ENCODE measurements at regions not wholly inside any gene's neighbourhood (a gene's known extent, or its start where the extent isn't known, plus 50 kb on each side); places are given as distances from the start of the nearest gene placed in this dataset.

- no peak overlapping the region for H3K14ac ChIP-seq (ENCODE audit: insufficient read depth, low read length)
- no peak overlapping the region for H3K18ac ChIP-seq (ENCODE audit: insufficient read length, low read depth, low read length)
- Mint-ChIP-seq H3K27me3 (ENCODE audit: low read depth) (no peaks in the 10 kb centered on the region), H3K9me3 (peaks cover 9 to 18% of the 10 kb centered on the region in 2 experiments; a peak in 4 of 5 replicates), H3K4me1 (peaks cover 8 to 9% of the 10 kb centered on the region in 2 experiments), H3K27ac (no peak overlapping the region), H3K36me3 (ENCODE audit: insufficient read depth in 1 of 3, low read depth in 3 of 3) (peaks cover 2 to 19% (median 10%) of the 10 kb centered on the region in 3 experiments; a peak in 6 of 7 replicates), H3K4me3 (no peak overlapping the region)
- H3K23ac ChIP-seq (ENCODE audit: insufficient read length, low read depth, low read length), result no peak overlapping the region
- no peaks in the 10 kb centered on the region for H3K9me3 ChIP-seq (ENCODE audit: control insufficient read depth, low read depth, low read length)
- H3K27me3 ChIP-seq (ENCODE audit: insufficient read depth, low read length), result no peaks in the 10 kb centered on the region
- no peak overlapping the region for H3K9ac ChIP-seq (ENCODE audit: extremely low read depth, insufficient read length, low read length)
- no peak overlapping the region for H2BK120ac ChIP-seq (ENCODE audit: low read depth, low read length, poor library complexity, severe bottlenecking)
- no peak overlapping the region for H2BK5ac ChIP-seq (ENCODE audit: insufficient read length, low read length)
- H2BK20ac ChIP-seq (ENCODE audit: low read depth, low read length, poor library complexity, severe bottlenecking), result no peak overlapping the region
- no peak overlapping the region for H2AFZ ChIP-seq (ENCODE audit: low read length)
- no peak for TF ChIP-seq CTCF (conservative IDR thresholded peaks at IDR 0.05)
- H3K4ac ChIP-seq (ENCODE audit: low read depth, low read length), result no peak overlapping the region
- H3K23me2 ChIP-seq (ENCODE audit: insufficient read length, low read depth, low read length, poor library complexity, severe bottlenecking), result no peaks in the 10 kb centered on the region
- H3K27ac ChIP-seq (ENCODE audit: insufficient read length, low read depth, low read length), result no peak overlapping the region
- H4K5ac ChIP-seq (ENCODE audit: insufficient read length, low read depth, low read length), result no peak overlapping the region
- H2BK12ac ChIP-seq (ENCODE audit: insufficient read length, low read depth, low read length), result no peak overlapping the region
- H3K4me2 ChIP-seq (ENCODE audit: insufficient read depth, insufficient read length, low read length), result no peak overlapping the region
- no peak overlapping the region for H4K8ac ChIP-seq (replicated peaks; ENCODE audit: insufficient read length, low read depth, low read length)
- no peaks in the 10 kb centered on the region for H3K79me1 ChIP-seq (ENCODE audit: insufficient read depth, low read depth, low read length, poor library complexity, severe bottlenecking)
- no peak overlapping the region for H4K91ac ChIP-seq (ENCODE audit: insufficient read length, low read depth, low read length)
- H2BK15ac ChIP-seq (ENCODE audit: low read depth, low read length), result no peak overlapping the region
- no peaks in the 10 kb centered on the region for H4K20me1 ChIP-seq (ENCODE audit: control insufficient read depth, insufficient read depth, insufficient read length)
- H2AK5ac ChIP-seq (ENCODE audit: insufficient read length, low read length), result no peak overlapping the region
- peaks cover 4% of the 10 kb centered on the region; the same call in 1 of the 2 replicates for H3K4me1 ChIP-seq (ENCODE audit: insufficient read depth, low read length)
- DNase-seq, result no peak
- no CpG with 5 or more reads among the region's 1 CpG for WGBS (ENCODE audit: extremely low coverage, insufficient read length, low lambda C conversion rate)
- no peak overlapping the region for H3T11ph ChIP-seq (ENCODE audit: low read length)
- no peak overlapping the region for H3K56ac ChIP-seq (ENCODE audit: insufficient read length, low read depth, low read length)
- H3K79me2 ChIP-seq (ENCODE audit: insufficient read depth, low read length), result no peaks in the 10 kb centered on the region
Observed at GRCh38 chr4:117676153-117676552, 358.1 kb upstream of the NDST3 start.

All from H9 (cell line).